ENCODE measurements at regions not wholly inside any gene's neighbourhood (a gene's known extent, or its start where the extent isn't known, plus 50 kb on each side); places are given as distances from the start of the nearest gene placed in this dataset.

- no peak for DNase-seq
- H3K36me3 Mint-ChIP-seq (ENCODE audit: low read depth): no peaks in the 10 kb centered on the region
- no peaks in the 10 kb centered on the region for H3K9me3 Mint-ChIP-seq
- H3K27ac Mint-ChIP-seq: no peak overlapping the region
- no peak for ATAC-seq (ENCODE audit: low read depth)
- no peak for TF ChIP-seq CTCF (IDR thresholded peaks at IDR 0.05)
- no peak overlapping the region for H3K4me3 Mint-ChIP-seq
- POLR2A ChIA-PET: no interaction called here
- H3K27me3 Mint-ChIP-seq: peaks cover 8% of the 10 kb centered on the region
- CTCF ChIA-PET: no interaction called here
- intact Hi-C loops (cut with micrococcal nuclease): no loop called here
- H3K4me1 Mint-ChIP-seq: no peaks in the 10 kb centered on the region
These were observed 75.3 kb downstream of the INHBB start for GRCh38 chr2:120421126-120421829.

DNA sequence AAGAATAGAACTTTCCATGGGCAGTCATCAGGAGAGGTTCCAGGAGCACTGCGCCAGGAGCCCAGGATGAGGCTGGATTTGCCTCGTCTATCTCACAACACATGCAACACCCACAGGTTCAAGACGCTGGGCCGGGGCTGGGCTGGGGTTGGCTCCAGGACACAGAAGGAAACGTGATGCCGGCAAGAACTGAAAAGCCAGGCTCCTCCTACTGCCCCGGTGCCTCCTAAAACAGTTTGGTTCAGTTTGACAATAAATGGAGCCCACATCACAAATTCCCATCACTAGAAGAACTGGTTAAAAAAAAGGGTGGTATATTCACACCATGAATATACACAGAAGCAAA, 75.9 kb downstream of the INHBB start:
- Mint-ChIP-seq H3K9me3 (no peaks in the 10 kb centered on the region), H3K4me3 (no peak overlapping the region)
- CTCF ChIA-PET: no interaction called here

DNA sequence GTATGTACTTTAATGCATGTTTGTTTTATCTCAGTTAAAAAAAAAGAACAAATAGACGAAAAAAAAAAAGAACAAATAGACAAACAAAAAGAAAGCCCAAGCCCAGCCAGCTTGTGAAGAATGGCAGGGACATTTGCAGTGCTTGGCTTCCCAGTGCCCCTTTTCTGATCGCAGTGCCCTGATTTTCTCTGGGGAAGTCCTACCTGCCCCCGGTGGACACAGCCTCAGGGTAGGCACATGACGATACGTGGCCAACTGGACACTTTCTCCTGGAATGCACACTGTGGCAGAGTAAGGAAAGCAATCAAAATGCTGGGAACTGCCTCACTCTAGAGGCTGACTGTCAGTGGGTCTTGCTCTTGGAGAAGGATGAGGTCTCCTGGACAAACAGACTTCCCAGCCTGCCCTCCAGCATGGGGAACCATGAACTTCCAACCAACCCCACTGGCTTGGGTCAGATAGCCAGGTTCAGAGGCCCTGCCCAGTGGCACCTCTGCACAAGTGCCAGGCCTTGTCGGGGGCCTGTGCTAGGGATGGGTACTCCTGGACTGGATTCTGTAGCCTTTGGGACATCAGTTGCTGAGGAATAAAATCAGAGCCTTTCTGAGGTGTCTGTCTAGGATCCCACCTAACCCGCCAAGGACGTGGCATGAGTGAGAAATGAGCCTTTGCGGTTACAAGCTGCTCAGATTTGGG, 76.7 kb downstream of the INHBB start:
- no peaks in the 10 kb centered on the region for H3K9me3 Mint-ChIP-seq
- peaks cover 11% of the 10 kb centered on the region for H3K27me3 Mint-ChIP-seq
- no peaks in the 10 kb centered on the region for H3K36me3 Mint-ChIP-seq (ENCODE audit: low read depth)
- TF ChIP-seq CTCF (IDR thresholded peaks at IDR 0.05): no peak
- DNase-seq (no peak), ATAC-seq (ENCODE audit: low read depth) (no peak)
- intact Hi-C loops (cut with micrococcal nuclease): no loop called here
- H3K4me1 Mint-ChIP-seq: no peaks in the 10 kb centered on the region
- H3K27ac Mint-ChIP-seq: no peak overlapping the region
- ChIA-PET CTCF (no interaction called here), POLR2A (no interaction called here)
- H3K4me3 Mint-ChIP-seq: no peak overlapping the region

More for the DNA sequence above, 75.9 kb downstream of the INHBB start:
- intact Hi-C loops (cut with micrococcal nuclease): no loop called here
- ATAC-seq (ENCODE audit: low read depth) (no peak), DNase-seq (no peak)
- Mint-ChIP-seq H3K36me3 (ENCODE audit: low read depth) (no peaks in the 10 kb centered on the region), H3K27me3 (peaks cover 8% of the 10 kb centered on the region), H3K27ac (no peak overlapping the region), H3K4me1 (no peaks in the 10 kb centered on the region)
- no peak for TF ChIP-seq CTCF (IDR thresholded peaks at IDR 0.05)
- POLR2A ChIA-PET: no interaction called here

- no peak for ATAC-seq (ENCODE audit: low read depth)
These were observed 77.4 kb downstream of the INHBB start for GRCh38 chr2:120423167-120423943.

More at GRCh38 chr2:120423167-120423943, 77.4 kb downstream of the INHBB start:
- Mint-ChIP-seq H3K4me1 (no peaks in the 10 kb centered on the region), H3K9me3 (no peaks in the 10 kb centered on the region), H3K27me3 (peaks cover 11% of the 10 kb centered on the region), H3K27ac (no peak overlapping the region), H3K4me3 (no peak overlapping the region), H3K36me3 (ENCODE audit: low read depth) (no peaks in the 10 kb centered on the region)
- DNase-seq: no peak
- ChIA-PET CTCF (no interaction called here), POLR2A (no interaction called here)
- no peak for TF ChIP-seq CTCF (IDR thresholded peaks at IDR 0.05)
- intact Hi-C loops (cut with micrococcal nuclease): no loop called here

Measured in activated B cell treated with CpG ODN at 0.5 μM for 24 hours (primary cell).